ENCODE measurements at regions not wholly inside any gene's neighbourhood (a gene's known extent, or its start where the extent isn't known, plus 50 kb on each side); places are given as distances from the start of the nearest gene placed in this dataset.
A peak's percentile ranks its signal among the peaks of the same experiment; 100 is the strongest.
"Not testable (repeated sequence)": the region's sequence is repeated elsewhere in the genome, so short reads cannot be mapped to it uniquely, and the experiment has no call there.

DNA sequence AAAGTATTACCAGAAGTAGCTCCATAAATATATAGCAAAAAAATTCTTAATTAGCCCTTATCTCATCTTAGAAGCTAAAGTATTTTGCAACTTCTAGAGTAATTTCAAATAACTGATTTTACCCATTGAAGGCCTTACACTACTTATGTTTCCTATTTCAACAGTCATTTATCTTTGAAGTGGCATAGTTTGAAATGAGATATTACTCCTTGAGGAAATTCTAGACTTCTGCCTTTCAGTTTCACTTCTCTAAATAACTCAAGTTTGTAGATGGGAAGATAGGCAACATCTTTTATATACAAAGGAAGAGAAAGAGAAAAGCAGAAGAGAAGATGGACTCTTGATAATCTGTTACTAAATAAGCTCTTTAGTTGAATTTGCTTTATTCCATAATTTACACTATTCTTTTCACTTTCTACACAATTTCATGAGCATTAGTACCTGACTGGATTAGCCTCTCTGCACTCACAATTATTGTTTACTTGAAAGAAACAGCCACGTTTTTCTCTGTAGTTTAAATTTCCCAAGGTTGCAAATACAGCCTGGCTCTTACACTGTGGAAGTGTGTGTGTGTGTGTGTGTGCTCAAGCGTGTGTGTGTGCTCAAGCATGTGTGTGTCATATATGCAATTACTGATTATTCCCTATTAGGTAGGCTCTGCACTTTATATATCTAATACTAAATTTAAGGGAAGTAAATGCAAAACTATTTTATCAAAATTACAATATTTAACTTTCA is 60.6 kb upstream of the EMB start:
- DNase-seq, result peak; percentile 91

DNA sequence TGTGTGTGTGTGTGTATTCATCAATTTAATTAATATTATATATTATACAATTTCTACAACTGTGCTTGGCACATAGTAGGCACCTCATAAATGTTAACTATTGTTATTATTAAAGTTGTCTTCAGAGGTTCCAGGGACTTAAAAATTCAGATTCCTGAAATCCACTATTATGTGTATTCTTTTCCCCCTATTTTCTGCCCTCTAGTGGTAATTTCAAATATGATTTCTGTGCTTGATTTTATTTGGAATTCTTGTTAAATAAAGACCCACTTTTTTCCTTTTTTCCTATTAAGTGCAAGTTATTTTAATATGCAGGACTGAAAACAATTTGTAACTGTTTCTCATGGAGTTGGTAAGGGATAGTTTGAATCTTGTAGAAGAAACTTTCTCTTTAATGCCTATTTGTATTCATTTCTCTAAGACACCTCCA is 72.0 kb upstream of the EMB start:
- DNase-seq, result peak; percentile 48

DNA sequence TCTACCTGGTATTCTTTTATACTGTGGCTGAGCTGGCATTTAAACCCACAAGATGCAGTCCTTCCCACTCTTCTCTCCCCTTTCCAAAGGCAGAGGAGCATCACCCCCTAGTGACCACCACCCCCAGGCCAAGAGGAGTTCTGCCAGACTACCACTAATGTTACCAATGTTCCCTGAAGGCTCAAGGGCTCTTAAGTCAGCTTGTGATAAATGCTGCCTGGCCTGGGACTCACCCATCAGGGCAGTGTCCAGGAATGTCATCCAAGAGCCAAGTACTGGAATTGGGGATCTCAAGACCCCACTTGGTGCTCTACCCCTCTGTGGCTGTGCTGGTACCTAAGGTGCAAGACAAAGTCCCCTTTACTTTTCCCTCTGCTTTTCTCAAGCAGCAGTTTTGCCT is 80.0 kb upstream of the EMB start:
- not testable (repeated sequence) for DNase-seq

DNA sequence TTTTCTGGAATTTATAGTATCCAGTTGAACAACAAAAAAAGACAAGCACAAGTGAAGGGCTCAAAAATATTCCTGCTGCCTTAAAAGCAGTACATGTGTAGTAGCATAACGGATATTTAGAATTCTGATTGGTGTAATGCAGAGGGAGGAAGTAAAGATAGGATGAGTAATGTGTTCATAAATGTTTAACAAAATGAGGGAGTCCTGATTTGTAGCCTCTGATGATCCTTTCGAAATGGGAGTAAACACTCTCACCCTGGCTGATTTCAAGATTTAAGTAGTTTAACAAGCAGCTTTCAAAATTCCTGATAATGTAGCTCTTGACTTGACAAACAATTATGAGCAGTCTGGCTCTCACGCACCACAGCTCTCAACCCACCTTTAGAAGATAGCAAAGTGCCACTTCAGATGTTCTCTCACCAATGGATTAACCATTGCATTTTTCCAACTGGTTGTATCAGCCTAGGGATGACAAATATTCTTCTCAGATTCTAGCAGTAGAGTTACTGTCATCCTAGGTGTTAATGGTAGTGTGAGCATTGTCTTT is 86.5 kb upstream of the EMB start:
- not testable (repeated sequence) for DNase-seq

DNA sequence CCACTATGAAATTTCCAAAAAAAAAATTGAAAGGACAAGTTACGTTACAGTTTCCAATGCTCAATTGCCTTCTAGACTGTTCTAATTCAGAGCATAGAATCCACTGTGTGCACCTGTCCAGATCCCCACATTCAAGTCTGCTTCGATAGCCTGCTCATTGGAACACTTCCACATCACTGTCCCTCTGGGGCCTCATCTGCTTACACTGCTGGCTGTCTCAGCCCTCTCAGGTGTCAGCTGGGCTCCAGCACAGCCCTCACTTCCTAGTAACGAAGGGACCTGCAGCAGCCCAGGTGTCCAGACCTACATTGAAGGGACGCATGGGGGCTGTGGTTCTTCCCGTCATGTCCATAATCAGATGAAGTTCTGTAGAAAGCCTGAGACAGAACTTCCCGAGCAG is 94.3 kb upstream of the EMB start:
- DNase-seq, result no peak

DNA sequence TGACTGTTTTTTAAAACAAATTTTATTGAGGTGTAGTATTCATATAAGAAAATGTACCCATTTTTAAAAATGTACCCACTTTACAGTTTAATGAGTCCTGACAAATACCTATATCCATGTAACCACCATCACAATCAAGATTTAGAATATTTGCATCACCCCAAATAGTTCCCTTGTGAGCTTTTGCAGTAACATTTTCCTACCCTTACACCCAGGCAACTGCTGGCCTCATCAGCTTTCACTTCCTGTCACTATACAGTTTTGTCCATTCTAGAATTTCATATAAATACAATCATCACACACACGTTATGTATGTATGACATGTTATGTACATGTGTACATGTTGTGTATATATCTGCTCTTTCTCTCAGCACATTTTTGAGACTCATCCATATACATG is 96.4 kb upstream of the EMB start:
- not testable (repeated sequence) for DNase-seq

DNA sequence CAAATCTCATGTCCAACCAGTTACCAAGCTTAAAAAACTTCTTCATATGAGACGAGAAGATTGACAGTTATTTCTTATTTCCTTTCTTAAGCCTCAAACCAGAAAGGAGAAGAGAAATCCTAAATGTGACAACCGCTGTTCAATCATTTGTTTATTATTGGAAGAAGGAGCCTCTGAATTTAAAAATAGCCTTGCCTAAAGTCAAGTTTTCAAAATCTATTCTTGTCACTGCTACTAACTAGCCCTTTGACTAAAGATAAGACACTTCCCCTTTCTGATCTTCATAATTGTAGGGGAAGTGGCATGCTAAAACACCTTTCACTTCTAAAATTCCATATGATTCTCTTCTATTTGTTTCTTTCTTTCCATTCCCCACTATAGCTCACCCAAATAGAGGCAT is 106.2 kb upstream of the EMB start:
- peak; percentile 83 for DNase-seq

DNA sequence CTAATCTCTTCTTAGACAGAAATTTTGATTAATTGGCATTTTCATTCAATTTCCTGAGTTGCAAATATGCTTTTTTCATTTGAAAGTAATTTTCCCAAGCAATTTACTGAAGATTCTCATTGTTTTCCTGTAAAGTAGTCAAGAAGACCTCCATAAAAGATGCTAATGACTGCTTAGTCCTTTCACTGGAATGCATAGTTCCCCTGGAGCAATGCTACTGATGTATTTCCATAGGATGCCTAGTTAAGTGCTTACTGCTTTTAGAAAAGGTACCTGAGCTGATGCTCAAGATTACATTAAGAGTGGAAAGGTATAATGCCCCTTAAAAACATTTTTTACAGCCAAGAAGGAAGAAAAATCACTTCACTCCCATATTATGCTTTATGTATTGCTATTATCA is 109.2 kb upstream of the EMB start:
- DNase-seq, result no peak

DNA sequence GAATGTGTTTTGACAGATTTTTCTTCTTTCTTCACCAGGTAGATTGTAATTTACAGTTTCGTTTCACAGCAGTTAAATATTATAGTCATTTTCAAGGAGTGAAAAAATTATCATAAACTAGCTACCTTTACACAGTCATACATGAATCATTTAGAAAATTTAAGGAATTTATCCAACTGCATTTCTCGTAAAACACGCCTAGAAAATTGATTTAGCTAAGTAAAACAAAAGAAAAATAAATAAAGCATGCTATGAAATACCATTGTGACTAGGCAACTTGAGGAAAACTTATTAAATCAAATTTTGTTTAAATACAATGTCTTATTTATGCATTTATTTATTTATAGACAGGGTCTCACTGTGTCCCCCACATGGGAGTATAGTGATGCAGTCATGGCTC is 109.9 kb upstream of the EMB start:
- no peak for DNase-seq

DNA sequence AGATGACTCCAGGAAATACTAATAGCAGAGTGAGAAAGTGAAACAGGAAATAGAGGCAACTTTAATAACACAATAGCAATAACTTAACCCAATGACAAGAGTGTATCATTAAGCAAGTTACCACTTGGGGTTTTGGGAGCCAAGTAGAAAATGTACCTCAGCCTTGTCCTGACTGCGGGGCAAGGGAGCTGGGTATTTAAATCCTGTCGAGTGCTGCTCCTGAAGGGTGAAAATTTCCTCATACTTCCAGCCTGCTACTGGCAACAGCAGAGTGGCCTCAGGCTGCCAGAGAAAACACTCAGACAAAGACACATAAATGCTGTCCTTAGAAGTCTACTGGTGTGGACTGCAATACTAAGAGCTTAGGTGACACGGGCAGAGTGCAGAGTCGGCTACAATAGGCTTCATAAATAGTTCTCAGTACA is 112.5 kb upstream of the EMB start:
- peak; percentile 16 for DNase-seq

DNA sequence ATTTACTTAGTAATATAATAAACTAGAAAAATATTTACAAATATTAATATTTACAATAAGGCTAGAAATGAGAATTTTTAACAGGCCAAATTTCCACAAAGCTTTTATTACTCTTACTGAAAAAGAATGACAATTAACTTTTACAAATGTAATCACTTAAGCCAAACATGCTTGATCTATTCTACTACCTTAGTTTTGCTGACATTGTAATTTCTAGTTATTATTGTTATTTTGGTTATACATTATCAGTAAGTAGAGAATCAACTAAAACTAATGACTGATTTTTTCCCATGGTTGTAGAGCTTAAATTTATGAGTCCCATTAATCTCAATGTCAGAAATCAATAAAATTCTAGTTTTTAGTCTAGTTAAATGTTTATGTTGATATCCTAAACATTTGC is 107.8 kb upstream of the PARP8 start:
- not testable (repeated sequence) for DNase-seq

DNA sequence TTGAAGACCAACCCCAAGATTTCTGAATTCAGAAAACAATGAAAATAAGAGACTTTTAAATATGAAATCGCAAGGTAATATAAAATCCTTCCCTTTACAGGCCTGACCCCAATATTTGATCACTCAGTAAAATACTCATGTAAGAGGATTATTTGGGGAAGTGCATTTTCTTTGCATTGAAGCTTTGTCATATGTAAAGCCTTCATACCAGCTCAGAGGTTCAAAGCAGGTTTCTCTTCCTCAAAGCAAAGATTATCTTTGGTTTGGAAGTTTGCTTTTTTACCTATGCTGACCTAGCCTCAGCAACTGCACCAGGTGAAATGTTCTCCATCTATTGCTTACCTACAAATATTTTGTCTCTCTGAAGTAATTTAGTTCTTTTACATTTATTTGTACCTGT is 106.5 kb upstream of the PARP8 start:
- DNase-seq, result no peak

DNA sequence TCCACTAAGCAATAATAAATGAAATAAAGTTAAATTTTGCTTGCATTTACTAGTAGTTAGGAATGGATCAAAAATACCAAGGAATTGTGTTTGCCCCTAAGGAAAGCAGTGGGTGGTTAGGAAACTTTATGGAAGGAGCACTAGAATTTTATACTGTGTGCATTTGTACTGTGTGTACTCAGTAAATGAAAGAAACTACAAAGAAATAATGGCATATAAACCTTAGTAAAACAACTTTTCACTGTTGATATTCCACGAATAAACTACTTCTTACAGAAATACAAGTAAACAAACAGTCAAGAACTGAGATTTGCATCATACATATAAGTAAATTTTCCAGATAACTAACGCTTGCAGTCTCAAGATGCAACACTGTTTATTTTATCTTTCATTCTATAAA is 103.7 kb upstream of the PARP8 start:
- no peak for DNase-seq

DNA sequence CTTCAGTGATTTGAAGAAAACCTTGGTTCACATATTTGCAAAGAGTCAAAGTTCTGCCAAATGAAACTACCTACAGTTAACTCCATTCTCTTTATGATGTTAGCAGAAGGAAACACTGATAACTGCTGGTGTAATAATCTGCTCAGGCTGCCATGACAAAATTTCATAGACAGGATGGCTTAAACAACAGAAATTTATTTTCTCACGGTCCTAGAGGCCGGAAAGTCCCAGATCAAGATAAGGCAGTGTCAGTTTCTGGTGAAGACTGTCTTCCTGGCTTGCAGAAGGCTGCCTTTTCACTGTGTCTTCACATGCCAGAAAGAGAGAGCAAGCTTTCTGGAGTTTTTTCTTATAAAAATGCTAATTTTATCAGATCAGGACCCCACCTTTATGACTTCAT is 102.4 kb upstream of the PARP8 start:
- DNase-seq, result peak; percentile 73

DNA sequence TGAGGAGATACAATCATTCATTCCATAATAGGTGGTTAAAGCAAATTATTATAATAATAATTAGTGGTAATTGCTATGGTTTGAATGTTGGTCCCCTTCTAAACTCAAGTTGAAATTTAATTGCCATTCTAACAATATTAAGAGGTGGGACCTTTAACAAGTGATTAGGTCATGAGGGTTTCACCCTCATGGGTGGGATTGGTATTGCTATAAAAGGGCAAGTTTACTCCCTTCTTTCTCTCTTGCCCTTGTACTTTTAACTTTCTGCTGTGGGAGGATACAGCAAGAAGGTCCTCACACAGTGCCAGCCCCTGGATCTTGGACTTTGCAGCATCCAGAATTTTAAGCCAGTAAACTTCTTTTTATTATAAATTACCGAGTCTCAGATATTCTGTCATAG is 101.9 kb upstream of the PARP8 start:
- DNase-seq, result no peak

DNA sequence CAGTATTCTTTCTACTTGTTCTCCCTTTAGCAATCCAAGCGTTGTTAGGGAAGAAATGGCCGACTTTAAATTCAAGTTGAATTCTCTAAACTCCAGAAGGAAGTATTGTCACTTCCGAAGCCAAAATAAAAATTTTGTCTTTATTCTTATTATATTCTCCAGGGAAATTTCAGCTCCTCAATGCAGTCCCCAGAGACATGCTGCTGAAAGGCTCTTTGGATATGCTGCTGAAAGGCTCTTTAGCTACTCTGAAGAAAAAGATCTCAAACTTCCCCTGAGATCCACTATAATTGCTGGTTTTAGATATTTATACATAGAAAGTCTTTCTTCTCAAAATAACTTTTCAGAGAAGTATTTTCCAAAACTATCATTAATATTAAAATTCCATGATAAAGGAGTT is 92.3 kb upstream of the PARP8 start:
- peak; percentile 73 for DNase-seq

DNA sequence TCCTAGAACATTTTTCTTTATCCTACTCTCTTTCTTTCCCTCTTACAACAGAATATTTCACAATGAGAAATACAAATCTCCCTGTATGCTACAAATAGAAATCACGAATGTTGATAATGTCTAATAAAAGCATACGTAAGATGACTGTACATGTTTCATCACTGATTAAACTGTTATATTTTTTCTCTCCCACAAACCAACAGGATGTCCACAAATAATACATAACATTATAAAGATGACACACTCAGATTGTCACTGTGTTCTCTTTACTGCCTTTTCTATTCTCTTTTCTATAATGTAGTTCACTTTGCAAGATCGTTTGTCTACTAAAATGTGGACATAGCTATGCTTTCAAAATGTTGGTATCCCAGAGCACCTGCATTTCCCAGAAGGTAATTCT is 90.7 kb upstream of the PARP8 start:
- no peak for DNase-seq

DNA sequence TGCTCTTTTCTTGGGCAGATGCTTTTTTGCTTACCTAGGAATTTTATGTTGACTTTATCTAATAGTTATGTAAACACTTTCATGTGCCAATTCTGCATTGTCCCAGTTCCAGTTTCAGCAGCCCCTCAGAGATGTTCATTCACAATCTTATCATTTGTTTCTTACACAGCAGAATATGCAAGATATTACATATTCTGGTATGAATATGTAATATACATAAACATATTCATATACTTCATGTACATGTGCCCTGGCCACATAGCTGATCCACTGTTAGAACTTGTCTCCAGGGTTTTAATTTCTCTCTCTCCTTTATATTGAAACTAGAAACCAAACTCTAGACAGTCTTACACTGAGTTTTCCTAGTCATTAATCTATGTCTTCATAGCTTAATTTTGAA is 90.2 kb upstream of the PARP8 start:
- DNase-seq, result no peak

DNA sequence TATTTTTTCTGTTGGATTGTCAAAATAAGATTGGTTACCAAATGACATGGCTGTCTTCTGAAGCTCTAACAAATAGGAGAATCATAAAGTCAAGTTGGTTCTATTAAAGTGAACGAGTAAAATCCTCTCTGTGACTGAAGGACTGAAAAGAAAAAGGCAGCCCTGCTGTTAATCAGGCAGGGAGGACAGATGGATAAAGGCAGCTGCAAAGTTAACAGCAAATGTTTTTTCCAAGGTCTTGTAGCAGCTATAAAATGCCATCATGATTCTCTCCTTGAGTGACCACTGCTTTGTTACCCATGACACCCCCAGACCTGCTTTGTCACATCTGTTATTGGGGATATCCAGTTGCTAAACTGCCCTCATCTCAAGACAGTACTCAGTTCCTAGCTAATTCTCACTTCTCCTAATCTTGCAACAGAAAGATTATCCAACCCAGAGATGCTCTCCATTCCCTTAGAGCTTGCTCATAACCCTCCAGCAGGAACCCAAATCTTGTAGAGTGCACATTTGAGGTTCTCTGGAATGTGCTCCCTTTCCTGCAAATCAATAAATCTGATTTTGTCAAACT is 89.7 kb upstream of the PARP8 start:
- no peak for DNase-seq

DNA sequence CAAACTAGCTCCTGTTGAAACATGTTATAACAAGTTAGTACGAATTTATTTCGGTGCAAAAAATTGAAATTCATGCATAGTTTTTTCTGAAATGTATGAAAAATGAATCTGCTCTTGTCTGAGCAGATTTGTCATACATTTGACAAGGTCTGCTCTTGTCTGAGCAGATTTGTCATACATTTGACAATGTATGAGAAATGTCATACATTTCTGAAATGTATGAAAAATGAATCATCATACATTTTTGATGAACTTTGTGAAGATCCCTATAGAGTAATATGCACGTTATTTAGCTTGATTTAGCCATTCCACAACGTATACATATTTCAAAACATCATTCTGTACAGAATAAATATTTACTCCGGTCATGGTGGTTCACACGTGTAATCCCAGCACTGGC is 85.9 kb upstream of the PARP8 start:
- DNase-seq, result no peak

DNA sequence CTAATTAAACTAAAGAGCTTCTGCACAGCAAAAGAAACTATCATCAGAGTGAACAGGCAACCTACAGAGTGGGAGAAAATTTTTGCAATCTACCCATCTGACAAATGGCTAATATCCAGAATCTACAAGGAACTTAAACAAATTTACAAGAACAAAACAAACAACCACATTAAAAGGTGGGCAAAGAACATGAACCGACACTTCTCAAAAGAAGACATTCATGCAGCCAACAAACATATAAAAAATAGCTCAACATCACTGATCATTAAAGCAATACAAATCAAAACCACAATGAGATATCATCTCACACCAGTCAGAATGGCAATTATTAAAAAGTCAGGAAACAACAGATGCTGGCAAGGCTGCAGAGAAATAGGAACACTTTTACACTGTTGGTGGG is 84.6 kb upstream of the PARP8 start:
- DNase-seq, result not testable (repeated sequence)

DNA sequence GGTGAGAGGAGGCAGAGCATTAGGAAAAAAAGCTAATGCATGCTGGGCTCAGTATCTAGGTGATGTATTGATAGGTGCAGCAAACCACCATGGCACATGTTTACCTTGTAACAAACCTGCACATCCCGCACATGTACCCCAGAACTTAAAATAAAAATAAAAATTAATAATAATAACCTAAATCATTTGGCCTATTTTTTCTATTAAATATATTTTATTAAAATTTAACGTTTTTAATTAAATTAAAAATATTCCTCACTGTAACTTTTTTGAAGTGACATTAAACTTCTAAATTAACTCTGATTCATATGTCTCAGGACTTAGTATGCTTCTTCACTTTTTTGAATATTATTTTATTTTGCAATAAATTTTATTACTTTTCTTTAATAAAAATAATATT is 83.7 kb upstream of the PARP8 start:
- no peak for DNase-seq

DNA sequence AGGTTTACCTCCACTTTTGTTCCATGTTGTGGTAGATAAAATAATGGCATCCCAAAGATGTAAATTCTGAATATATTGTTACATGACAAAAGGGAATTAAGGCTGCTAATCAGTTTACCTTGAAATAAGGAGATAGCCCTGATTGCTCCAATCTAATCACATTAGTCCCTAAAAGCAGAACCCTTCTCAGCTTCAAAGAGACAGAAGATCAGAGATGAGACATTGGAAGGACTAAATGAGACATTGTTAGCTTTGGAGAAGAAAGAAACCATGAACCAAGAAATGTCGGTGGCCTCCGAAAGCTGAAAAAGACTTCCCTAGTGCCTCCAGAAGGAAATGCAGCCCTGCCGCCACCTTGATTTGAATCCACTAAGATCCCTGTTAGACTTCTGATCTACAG is 82.8 kb upstream of the PARP8 start:
- no peak for DNase-seq

DNA sequence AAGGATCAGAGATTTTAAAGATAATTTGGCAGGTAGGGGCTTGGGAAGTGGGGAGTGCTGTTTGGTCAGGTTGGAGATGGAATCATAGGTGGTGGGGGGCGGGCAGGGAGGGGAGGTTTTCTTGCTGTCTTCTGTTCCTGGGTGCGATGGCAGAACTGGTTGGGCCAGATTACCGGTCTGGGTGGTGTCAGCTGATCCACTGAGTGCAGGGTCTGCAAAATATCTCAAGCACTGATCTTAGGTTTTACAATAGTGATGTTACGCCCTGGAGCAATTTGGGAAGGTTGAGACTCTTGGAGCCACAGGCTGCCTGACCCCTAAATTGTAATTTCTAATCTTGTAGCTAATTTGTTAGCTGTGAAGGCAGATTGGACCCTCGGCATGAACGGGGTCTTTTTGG is 78.0 kb upstream of the PARP8 start:
- not testable (repeated sequence) for DNase-seq
